ENCODE measurements at regions not wholly inside any gene's neighbourhood (a gene's known extent, or its start where the extent isn't known, plus 50 kb on each side); places are given as distances from the start of the nearest gene placed in this dataset.

GRCh38 chr20:39661833-39662232 is 699.7 kb downstream of the DHX35 start:
- Histone ChIP-seq H4K20me1 (ENCODE audit: insufficient read depth) (no peaks in the 10 kb centered on the region), H2AFZ (no peak overlapping the region), H3K27ac (peak overlapping the region; percentile 25; the same call in 1 of the 2 replicates), H3K9me2 (ENCODE audit: insufficient read depth) (no peaks in the 10 kb centered on the region), H3K4me1 (ENCODE audit: insufficient read depth) (peaks cover 27% of the 10 kb centered on the region), H3K36me3 (ENCODE audit: low read depth) (no peaks in the 10 kb centered on the region), H3K4me3 (no peak overlapping the region), H3K79me2 (ENCODE audit: insufficient read depth) (no peaks in the 10 kb centered on the region), H3K9ac (no peak overlapping the region), H3K4me2 (ENCODE audit: unreplicated experiment) (peak overlapping the region; percentile 11), H3F3A (ENCODE audit: insufficient read depth) (peaks cover 8% of the 10 kb centered on the region), H3K9me3 (ENCODE audit: low read depth) (no peaks in the 10 kb centered on the region), H3K27me3 (replicated peaks; ENCODE audit: insufficient read depth) (no peaks in the 10 kb centered on the region)
- in situ Hi-C loops (cut with MboI), result no loop called here
- DNase-seq, result peak; percentile 66
- TF ChIP-seq EZH2phosphoT487 (IDR thresholded peaks at IDR 0.05; ENCODE audit: insufficient read depth, low read depth) (no peak), EZH2 (IDR thresholded peaks at IDR 0.05; ENCODE audit: insufficient read depth, poor library complexity, severe bottlenecking) (no peak)
- WGBS, 2 experiments (ENCODE audit: low coverage in 1 of 2, low lambda C conversion rate in 2 of 2, missing lambda C conversion rate in 2 of 2), result 0% methylated on average over 1 of the region's 1 CpG

DNA sequence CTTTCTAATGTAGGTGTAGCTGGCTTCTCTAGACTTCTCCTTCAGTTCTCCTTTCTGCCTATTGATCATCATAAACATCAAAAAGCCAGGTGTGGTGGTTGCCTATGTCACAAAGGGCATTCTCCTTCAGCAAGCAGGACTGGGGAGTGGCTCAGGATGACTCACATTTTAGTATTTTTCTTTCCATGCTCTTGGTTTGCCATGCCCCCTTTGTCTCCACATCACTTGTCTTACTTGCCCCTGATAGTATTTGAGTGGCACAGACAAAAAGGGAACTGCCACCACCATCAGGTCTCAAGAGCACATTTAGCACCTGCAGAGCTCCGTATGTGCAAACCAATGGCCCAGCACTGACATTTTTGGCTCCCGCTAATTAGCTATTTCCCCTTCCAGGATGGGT is 698.8 kb downstream of the DHX35 start:
- no peak overlapping the region for H3K4me3 ChIP-seq
- no peaks in the 10 kb centered on the region for H3K79me2 ChIP-seq (ENCODE audit: insufficient read depth)
- in situ Hi-C loops (cut with MboI), result no loop called here
- H4K20me1 ChIP-seq (ENCODE audit: insufficient read depth), result no peaks in the 10 kb centered on the region
- no peaks in the 10 kb centered on the region for H3K27me3 ChIP-seq (replicated peaks; ENCODE audit: insufficient read depth)
- H3K9me3 ChIP-seq (ENCODE audit: low read depth), result no peaks in the 10 kb centered on the region
- no peaks in the 10 kb centered on the region for H3K36me3 ChIP-seq (ENCODE audit: low read depth)
- no peaks in the 10 kb centered on the region for H3K9me2 ChIP-seq (ENCODE audit: insufficient read depth)
- WGBS, 2 experiments (ENCODE audit: low coverage in 1 of 2, low lambda C conversion rate in 2 of 2, missing lambda C conversion rate in 2 of 2), result 94 to 98% methylated on average over 2 of the region's 2 CpGs
- H3K27ac ChIP-seq, result peak overlapping the region; percentile 25; the same call in 1 of the 2 replicates
- no peak for TF ChIP-seq EZH2 (IDR thresholded peaks at IDR 0.05; ENCODE audit: insufficient read depth, poor library complexity, severe bottlenecking)
- TF ChIP-seq EZH2phosphoT487 (IDR thresholded peaks at IDR 0.05; ENCODE audit: insufficient read depth, low read depth), result no peak
- H3K4me2 ChIP-seq (ENCODE audit: unreplicated experiment), result no peak overlapping the region
- no peak overlapping the region for H2AFZ ChIP-seq
- H3K4me1 ChIP-seq (ENCODE audit: insufficient read depth), result peaks cover 27% of the 10 kb centered on the region
- no peak overlapping the region for H3K9ac ChIP-seq
- peaks cover 8% of the 10 kb centered on the region for H3F3A ChIP-seq (ENCODE audit: insufficient read depth)
- DNase-seq, result peak; percentile 8

- no peaks in the 10 kb centered on the region for H3K36me3 ChIP-seq (ENCODE audit: low read depth)
- TF ChIP-seq EZH2phosphoT487 (IDR thresholded peaks at IDR 0.05; ENCODE audit: insufficient read depth, low read depth), result no peak
- TF ChIP-seq EZH2 (IDR thresholded peaks at IDR 0.05; ENCODE audit: insufficient read depth, poor library complexity, severe bottlenecking), result no peak
- peak overlapping the region; percentile 25 for H3K27ac ChIP-seq
- H3K79me2 ChIP-seq (ENCODE audit: insufficient read depth), result no peaks in the 10 kb centered on the region
- H2AFZ ChIP-seq, result no peak overlapping the region
- no peaks in the 10 kb centered on the region for H3K9me3 ChIP-seq (ENCODE audit: low read depth)
- H3K27me3 ChIP-seq (replicated peaks; ENCODE audit: insufficient read depth), result no peaks in the 10 kb centered on the region
- H3K4me3 ChIP-seq, result no peak overlapping the region
- peaks cover 8% of the 10 kb centered on the region for H3F3A ChIP-seq (ENCODE audit: insufficient read depth)
- DNase-seq, result peak; percentile 58
- peaks cover 27% of the 10 kb centered on the region for H3K4me1 ChIP-seq (ENCODE audit: insufficient read depth)
- no peaks in the 10 kb centered on the region for H3K9me2 ChIP-seq (ENCODE audit: insufficient read depth)
- H3K4me2 ChIP-seq (ENCODE audit: unreplicated experiment), result no peak overlapping the region
- 13 to 16% methylated on average over 1 of the region's 1 CpG for whole genome bisulfite sequencing, 2 experiments (ENCODE audit: low coverage in 1 of 2, low lambda C conversion rate in 2 of 2, missing lambda C conversion rate in 2 of 2)
- H3K9ac ChIP-seq, result no peak overlapping the region
- in situ Hi-C loops (cut with MboI), result no loop called here
- no peaks in the 10 kb centered on the region for H4K20me1 ChIP-seq (ENCODE audit: insufficient read depth)
Observed at GRCh38 chr20:39660226-39660625, 698.1 kb downstream of the DHX35 start.

- H4K20me1 ChIP-seq (ENCODE audit: insufficient read depth), result no peaks in the 10 kb centered on the region
- H3K4me1 ChIP-seq (ENCODE audit: insufficient read depth), result peaks cover 27% of the 10 kb centered on the region
- no peaks in the 10 kb centered on the region for H3K36me3 ChIP-seq (ENCODE audit: low read depth)
- H3K9ac ChIP-seq, result no peak overlapping the region
- no peak overlapping the region for H2AFZ ChIP-seq
- no peaks in the 10 kb centered on the region for H3K79me2 ChIP-seq (ENCODE audit: insufficient read depth)
- no peaks in the 10 kb centered on the region for H3K27me3 ChIP-seq (replicated peaks; ENCODE audit: insufficient read depth)
- TF ChIP-seq EZH2 (IDR thresholded peaks at IDR 0.05; ENCODE audit: insufficient read depth, poor library complexity, severe bottlenecking) (no peak), EZH2phosphoT487 (IDR thresholded peaks at IDR 0.05; ENCODE audit: insufficient read depth, low read depth) (no peak)
- no peaks in the 10 kb centered on the region for H3K9me3 ChIP-seq (ENCODE audit: low read depth)
- no peaks in the 10 kb centered on the region for H3K9me2 ChIP-seq (ENCODE audit: insufficient read depth)
- WGBS, 2 experiments (ENCODE audit: low coverage in 1 of 2, low lambda C conversion rate in 2 of 2, missing lambda C conversion rate in 2 of 2), result 88 to 91% methylated on average over 9 of the region's 9 CpGs
- in situ Hi-C loops (cut with MboI), result no loop called here
- H3K27ac ChIP-seq, result no peak overlapping the region
- DNase-seq, result no peak
- peaks cover 8% of the 10 kb centered on the region for H3F3A ChIP-seq (ENCODE audit: insufficient read depth)
- H3K4me3 ChIP-seq, result no peak overlapping the region
- no peak overlapping the region for H3K4me2 ChIP-seq (ENCODE audit: unreplicated experiment)
Observed at GRCh38 chr20:39658662-39659409, 696.7 kb downstream of the DHX35 start.
